Gastrocnemius medialis (tissue), 4 donors: ENCODE measurements at regions not wholly inside any gene's neighbourhood (a gene's known extent, or its start where the extent isn't known, plus 50 kb on each side); places are given as distances from the start of the nearest gene placed in this dataset.

Source experiments
- ATAC-seq, 2 donors: fragments of 150-250 bp; one replicate each; pipeline ENCODE4 v1.9.1; 2016
- DNase-seq, 2 donors: peaks; one replicate each; pipeline ENCODE4 v3.0.0-alpha.2; 2019
- H3K27ac ChIP-seq, 4 donors: fragments of 200-600 bp; sonication (generic); 1 replicate in 1 of 4; 2 replicates in 3 of 4; pipeline ENCODE4 v1.5.1; 2016 to 2018; ENCODE audit warnings: mild to moderate bottlenecking in 2 of 4, moderate library complexity in 1 of 4
- H3K27me3 ChIP-seq, 3 donors: fragments of 200-600 bp; sonication (generic) in 2 of 3; 1 replicate in 1 of 3; 2 replicates in 2 of 3; pipeline versions ENCODE4 v1.5.1 to v1.6.0; 2016 to 2019; ENCODE audit warnings: mild to moderate bottlenecking in 1 of 3, moderate library complexity in 1 of 3
- H3K36me3 ChIP-seq, 2 donors: fragments of 200-600 bp; sonication (generic) in 1 of 2; one replicate each; pipeline ENCODE4 v1.5.1; 2017 to 2018
- H3K4me1 ChIP-seq, 2 donors: fragments of 200-600 bp; sonication (generic) in 1 of 2; one replicate each; pipeline ENCODE4 v1.5.1; 2016 to 2017; ENCODE audit warnings: mild to moderate bottlenecking in 2 of 2
- H3K4me3 ChIP-seq, 4 donors: fragments of 200-600 bp; sonication (generic) in 3 of 4; 1 replicate in 1 of 4; 2 replicates in 3 of 4; pipeline ENCODE4 v1.5.1; 2016 to 2019; ENCODE audit warnings: mild to moderate bottlenecking in 2 of 4
- H3K9me3 ChIP-seq, 3 donors: fragments of 200-600 bp; sonication (generic) in 2 of 3; 1 replicate in 1 of 3; 2 replicates in 2 of 3; pipeline ENCODE4 v1.5.1; 2016 to 2019
- POLR2A ChIP-seq, 2 donors: fragments of 450-650 bp; IDR thresholded peaks; one replicate each; pipeline ENCODE4 v1.6.1; 2017; ENCODE audit warnings: antibody characterized with exemption in 2 of 2, mild to moderate bottlenecking in 2 of 2, moderate library complexity in 2 of 2
- in situ Hi-C, 4 donors: fragments of 200-750 bp; cut with MboI; loops; one replicate each; pipeline versions ENCODE4 v1.15.0 to v1.8.0; 2017; ENCODE audit warnings: low sequenced_read_pairs in 4 of 4
- intact Hi-C: fragments of 100-400 bp; cut with DNase I; formaldehyde crosslinking; loops from one replicate; pipeline ENCODE4 v1.15.1; 2023; ENCODE audit warnings: low total_unique reads
- TF ChIP-seq, protein P1 (sequence below), 5 experiments: fragments of 450-650 bp in 3 of 5; fragments of 200-600 bp in 2 of 5; sonication (generic) in 2 of 5; IDR thresholded peaks in 4 of 5; conservative IDR thresholded peaks in 1 of 5; 1 replicate in 4 of 5; 2 replicates in 1 of 5; pipeline ENCODE4 v1.5.1; 2016 to 2019; ENCODE audit warnings: antibody characterized with exemption in 5 of 5, mild to moderate bottlenecking in 3 of 5, moderate library complexity in 3 of 5

DNA sequence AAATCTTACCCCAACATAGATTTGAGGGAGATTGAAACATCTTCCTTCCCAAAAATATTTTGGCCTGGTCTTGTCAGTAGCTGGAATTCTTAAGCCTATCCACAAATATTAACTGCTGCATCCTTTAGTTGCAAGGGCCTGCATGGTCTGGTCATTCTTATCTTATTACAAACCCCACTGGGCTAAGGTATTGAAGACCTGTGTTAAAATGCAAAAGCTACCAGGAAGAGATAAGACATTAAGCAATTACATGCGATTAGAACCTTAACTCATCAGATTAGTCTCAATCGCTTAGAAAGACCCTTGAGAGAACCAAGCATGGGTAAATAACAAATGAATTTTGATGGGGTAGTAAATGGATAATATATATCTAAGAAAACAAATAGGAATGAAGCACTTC is 426.6 kb downstream of the FRK start:
- TF ChIP-seq, protein P1, sequence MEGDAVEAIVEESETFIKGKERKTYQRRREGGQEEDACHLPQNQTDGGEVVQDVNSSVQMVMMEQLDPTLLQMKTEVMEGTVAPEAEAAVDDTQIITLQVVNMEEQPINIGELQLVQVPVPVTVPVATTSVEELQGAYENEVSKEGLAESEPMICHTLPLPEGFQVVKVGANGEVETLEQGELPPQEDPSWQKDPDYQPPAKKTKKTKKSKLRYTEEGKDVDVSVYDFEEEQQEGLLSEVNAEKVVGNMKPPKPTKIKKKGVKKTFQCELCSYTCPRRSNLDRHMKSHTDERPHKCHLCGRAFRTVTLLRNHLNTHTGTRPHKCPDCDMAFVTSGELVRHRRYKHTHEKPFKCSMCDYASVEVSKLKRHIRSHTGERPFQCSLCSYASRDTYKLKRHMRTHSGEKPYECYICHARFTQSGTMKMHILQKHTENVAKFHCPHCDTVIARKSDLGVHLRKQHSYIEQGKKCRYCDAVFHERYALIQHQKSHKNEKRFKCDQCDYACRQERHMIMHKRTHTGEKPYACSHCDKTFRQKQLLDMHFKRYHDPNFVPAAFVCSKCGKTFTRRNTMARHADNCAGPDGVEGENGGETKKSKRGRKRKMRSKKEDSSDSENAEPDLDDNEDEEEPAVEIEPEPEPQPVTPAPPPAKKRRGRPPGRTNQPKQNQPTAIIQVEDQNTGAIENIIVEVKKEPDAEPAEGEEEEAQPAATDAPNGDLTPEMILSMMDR (IDR thresholded peaks at IDR 0.05 in 4 of 5, conservative IDR thresholded peaks at IDR 0.05 in 1 of 5), result no peak
- no peak for TF ChIP-seq POLR2A (IDR thresholded peaks at IDR 0.05)
- Histone ChIP-seq H3K27ac (no peak overlapping the region), H3K4me3 (no peak overlapping the region), H3K27me3 (no peaks in the 10 kb centered on the region), H3K36me3 (no peaks in the 10 kb centered on the region), H3K4me1 (no peaks in the 10 kb centered on the region), H3K9me3 (no peaks in the 10 kb centered on the region)
- DNase-seq, result no peak
- no peak for ATAC-seq
- intact Hi-C loops, result no loop called here
- in situ Hi-C loops, result no loop called here

DNA sequence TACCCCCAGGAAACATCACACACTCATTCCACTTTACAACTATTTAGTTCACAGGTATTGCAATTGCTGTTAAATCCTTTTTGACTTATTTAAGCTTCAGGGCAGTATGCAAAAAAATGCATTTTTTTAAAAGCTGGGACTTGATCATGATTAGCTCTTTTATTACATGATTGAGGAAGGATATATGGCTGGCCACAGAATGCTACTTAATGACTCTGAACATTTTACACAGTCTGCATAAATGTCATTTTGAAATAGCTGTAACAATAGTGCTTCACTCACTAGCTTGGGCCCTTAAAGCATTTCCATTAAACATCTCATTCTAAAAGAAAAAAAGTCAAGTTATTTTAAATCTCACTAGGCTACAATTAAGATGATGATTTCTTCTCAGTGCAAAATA is 429.7 kb downstream of the FRK start:
- Histone ChIP-seq H3K27me3 (no peaks in the 10 kb centered on the region), H3K36me3 (no peaks in the 10 kb centered on the region), H3K4me3 (no peak overlapping the region), H3K4me1 (no peaks in the 10 kb centered on the region), H3K9me3 (no peaks in the 10 kb centered on the region), H3K27ac (no peak overlapping the region)
- TF ChIP-seq POLR2A (IDR thresholded peaks at IDR 0.05), result no peak
- TF ChIP-seq, protein P1 (IDR thresholded peaks at IDR 0.05 in 4 of 5, conservative IDR thresholded peaks at IDR 0.05 in 1 of 5), result no peak
- in situ Hi-C loops (no loop called here), intact Hi-C loops (no loop called here)
- ATAC-seq, result no peak
- no peak for DNase-seq

DNA sequence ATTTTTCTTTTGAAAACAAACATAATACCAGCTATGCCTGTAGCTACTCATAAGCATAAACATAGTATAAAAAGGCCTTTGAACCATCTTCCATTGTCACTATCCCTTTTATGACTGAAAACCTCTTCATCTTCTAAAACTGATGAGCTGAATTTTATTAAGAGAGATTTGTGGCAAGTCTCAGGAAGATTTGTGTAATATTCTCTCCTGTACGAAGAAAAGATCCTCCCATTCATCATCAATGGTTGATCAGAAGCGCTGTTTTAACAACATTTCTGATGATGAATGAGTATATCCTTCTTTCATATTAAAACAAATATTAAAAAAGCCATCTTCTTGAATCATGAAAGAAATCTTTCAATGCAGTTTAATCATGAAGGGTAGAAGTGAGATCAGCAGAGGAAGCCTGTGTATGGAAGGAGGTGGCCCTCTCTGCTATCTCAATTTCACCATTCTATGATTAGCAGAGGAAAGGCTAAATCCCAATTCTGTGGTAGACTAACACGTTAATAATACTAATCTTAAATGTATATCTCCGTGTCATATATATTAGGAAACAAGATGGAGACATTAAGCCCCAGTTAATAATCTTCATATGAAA is 430.2 kb downstream of the FRK start:
- no peaks in the 10 kb centered on the region for H3K27me3 ChIP-seq
- H3K36me3 ChIP-seq, result no peaks in the 10 kb centered on the region
- no peaks in the 10 kb centered on the region for H3K4me1 ChIP-seq
- no peaks in the 10 kb centered on the region for H3K9me3 ChIP-seq
- H3K4me3 ChIP-seq, result no peak overlapping the region
- in situ Hi-C loops (no loop called here), intact Hi-C loops (no loop called here)
- TF ChIP-seq POLR2A (IDR thresholded peaks at IDR 0.05), result no peak
- TF ChIP-seq, protein P1 (IDR thresholded peaks at IDR 0.05 in 4 of 5, conservative IDR thresholded peaks at IDR 0.05 in 1 of 5), result no peak
- DNase-seq (no peak), ATAC-seq (no peak)
- no peak overlapping the region for H3K27ac ChIP-seq

DNA sequence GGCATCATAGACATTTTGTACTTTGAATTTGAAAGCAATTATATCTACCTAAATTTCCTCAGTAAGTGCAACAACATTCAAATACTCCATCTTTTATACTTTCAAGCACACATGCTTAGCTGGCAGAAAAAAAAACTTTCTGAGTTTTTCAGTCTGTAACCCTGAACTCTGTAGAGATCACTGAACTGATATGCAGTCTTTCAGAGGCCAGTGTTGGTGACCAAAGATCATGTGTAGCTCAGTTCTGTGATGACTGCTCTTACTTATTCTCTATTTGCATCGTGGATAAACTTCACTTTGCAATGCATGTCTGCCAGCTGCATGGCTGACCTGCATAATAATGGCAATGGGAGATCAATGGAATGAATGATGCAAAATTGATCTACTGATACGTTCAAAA is 431.3 kb downstream of the FRK start:
- Histone ChIP-seq H3K27me3 (no peaks in the 10 kb centered on the region), H3K36me3 (no peaks in the 10 kb centered on the region), H3K4me3 (no peak overlapping the region), H3K27ac (no peak overlapping the region), H3K4me1 (no peaks in the 10 kb centered on the region), H3K9me3 (no peaks in the 10 kb centered on the region)
- intact Hi-C loops, result no loop called here
- DNase-seq (no peak), ATAC-seq (no peak)
- TF ChIP-seq, protein P1 (IDR thresholded peaks at IDR 0.05 in 4 of 5, conservative IDR thresholded peaks at IDR 0.05 in 1 of 5), result no peak
- no peak for TF ChIP-seq POLR2A (IDR thresholded peaks at IDR 0.05)
- in situ Hi-C loops, result no loop called here

DNA sequence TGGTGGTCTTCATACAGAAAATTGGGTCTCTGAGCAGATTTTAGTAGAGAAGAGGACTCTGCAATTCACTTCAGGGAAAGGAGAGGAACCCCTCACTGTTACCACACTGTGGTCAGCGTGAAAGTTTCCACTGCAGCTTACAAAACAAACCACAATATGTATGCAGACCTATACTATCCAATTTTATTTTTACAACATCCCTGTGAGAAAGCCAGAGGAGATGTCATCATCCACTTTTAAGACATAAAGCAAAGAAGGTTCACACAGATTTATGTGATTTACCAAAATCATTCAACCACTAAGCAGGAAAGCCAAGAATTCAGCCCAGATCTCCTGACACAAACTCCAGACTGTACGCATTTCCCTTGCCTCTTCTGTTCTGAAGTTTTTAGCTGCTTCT is 442.4 kb downstream of the FRK start:
- DNase-seq, result no peak
- no peak for ATAC-seq
- Histone ChIP-seq H3K4me1 (no peaks in the 10 kb centered on the region), H3K27ac (no peak overlapping the region), H3K27me3 (no peaks in the 10 kb centered on the region), H3K36me3 (no peaks in the 10 kb centered on the region), H3K9me3 (no peaks in the 10 kb centered on the region), H3K4me3 (no peak overlapping the region)
- no peak for TF ChIP-seq POLR2A (IDR thresholded peaks at IDR 0.05)
- TF ChIP-seq, protein P1 (IDR thresholded peaks at IDR 0.05 in 4 of 5, conservative IDR thresholded peaks at IDR 0.05 in 1 of 5), result no peak
- in situ Hi-C loops (no loop called here), intact Hi-C loops (no loop called here)
